ENCODE measurements at regions not wholly inside any gene's neighbourhood (a gene's known extent, or its start where the extent isn't known, plus 50 kb on each side); places are given as distances from the start of the nearest gene placed in this dataset.

DNA sequence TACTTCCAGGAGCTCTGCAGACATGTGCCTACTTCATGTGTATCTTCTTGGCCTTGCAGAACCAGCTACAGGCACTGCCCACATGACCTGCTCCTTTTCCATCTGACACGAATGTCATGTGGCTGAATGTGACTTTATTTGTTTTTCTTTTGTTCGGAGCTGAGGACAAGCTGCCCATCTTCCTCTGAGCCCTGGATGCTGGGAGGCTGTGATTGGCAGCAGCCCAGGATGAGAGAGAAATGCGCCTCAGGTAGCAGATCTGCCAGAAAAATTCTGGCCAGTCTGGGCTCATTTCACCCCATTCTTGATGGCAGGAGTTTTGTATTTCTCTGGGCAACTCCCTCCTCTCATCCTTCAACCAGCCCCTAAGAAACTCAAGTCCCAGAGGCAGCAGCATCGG lies 372.0 kb downstream of the RPS6KC1 start:
- TF ChIP-seq, protein P1, sequence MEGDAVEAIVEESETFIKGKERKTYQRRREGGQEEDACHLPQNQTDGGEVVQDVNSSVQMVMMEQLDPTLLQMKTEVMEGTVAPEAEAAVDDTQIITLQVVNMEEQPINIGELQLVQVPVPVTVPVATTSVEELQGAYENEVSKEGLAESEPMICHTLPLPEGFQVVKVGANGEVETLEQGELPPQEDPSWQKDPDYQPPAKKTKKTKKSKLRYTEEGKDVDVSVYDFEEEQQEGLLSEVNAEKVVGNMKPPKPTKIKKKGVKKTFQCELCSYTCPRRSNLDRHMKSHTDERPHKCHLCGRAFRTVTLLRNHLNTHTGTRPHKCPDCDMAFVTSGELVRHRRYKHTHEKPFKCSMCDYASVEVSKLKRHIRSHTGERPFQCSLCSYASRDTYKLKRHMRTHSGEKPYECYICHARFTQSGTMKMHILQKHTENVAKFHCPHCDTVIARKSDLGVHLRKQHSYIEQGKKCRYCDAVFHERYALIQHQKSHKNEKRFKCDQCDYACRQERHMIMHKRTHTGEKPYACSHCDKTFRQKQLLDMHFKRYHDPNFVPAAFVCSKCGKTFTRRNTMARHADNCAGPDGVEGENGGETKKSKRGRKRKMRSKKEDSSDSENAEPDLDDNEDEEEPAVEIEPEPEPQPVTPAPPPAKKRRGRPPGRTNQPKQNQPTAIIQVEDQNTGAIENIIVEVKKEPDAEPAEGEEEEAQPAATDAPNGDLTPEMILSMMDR (IDR thresholded peaks at IDR 0.05), result no peak
- TF ChIP-seq EZH2 (IDR thresholded peaks at IDR 0.05; ENCODE audit: borderline replicate concordance, insufficient read depth, low read depth, low read length, poor library complexity, severe bottlenecking), result no peak

All from B cell (primary cell).